ENCODE measurements at regions not wholly inside any gene's neighbourhood (a gene's known extent, or its start where the extent isn't known, plus 50 kb on each side); places are given as distances from the start of the nearest gene placed in this dataset.

- no peak for DNase-seq
- ChIA-PET POLR2A (interaction anchor here (0.6 kb wide), 1 partner anchor 100 kb away, joined by 3 read pairs; no protein-coding TSS in a partner anchor), CTCF (no interaction called here)
- Histone ChIP-seq H3K4me3 (ENCODE audit: low read depth, low read length) (no peak overlapping the region), H3K36me3 (ENCODE audit: control insufficient read depth, insufficient read depth, low read length) (no peaks in the 10 kb centered on the region), H3K4me1 (peaks cover 16% of the 10 kb centered on the region), H3K27me3 (replicated peaks; ENCODE audit: control insufficient read depth, insufficient read depth, low read length) (no peaks in the 10 kb centered on the region), H3K9me3 (no peaks in the 10 kb centered on the region)
- H3K4me3 Mint-ChIP-seq (ENCODE audit: unreplicated experiment), result no peak overlapping the region
- peaks cover 10% of the 10 kb centered on the region for H3K4me1 Mint-ChIP-seq (ENCODE audit: low read depth, unreplicated experiment)
- H3K27me3 Mint-ChIP-seq (ENCODE audit: insufficient read depth, unreplicated experiment), result no peaks in the 10 kb centered on the region
- TF ChIP-seq CTCF (IDR thresholded peaks at IDR 0.05; ENCODE audit: insufficient read depth in 1 of 2, low read depth in 1 of 2, low read length in 1 of 2, severe bottlenecking in 1 of 2, unreplicated experiment in 1 of 2), result no peak
- intact Hi-C loops (cut with micrococcal nuclease; ENCODE audit: unreplicated experiment), result no loop called here
- H3K27ac Mint-ChIP-seq (ENCODE audit: unreplicated experiment), result no peak overlapping the region
- no peaks in the 10 kb centered on the region for H3K36me3 Mint-ChIP-seq (ENCODE audit: insufficient read depth, unreplicated experiment)
- H3K9me3 Mint-ChIP-seq (ENCODE audit: unreplicated experiment), result peaks cover 9% of the 10 kb centered on the region
- BruUV-seq (replicated peaks), result no TSS peak
Observed at GRCh38 chr3:153260681-153261080, 98.7 kb downstream of the RAP2B start.

GRCh38 chr3:153266619-153267018, 104.6 kb downstream of the RAP2B start:
- Mint-ChIP-seq H3K4me3 (ENCODE audit: unreplicated experiment) (no peak overlapping the region), H3K27ac (ENCODE audit: unreplicated experiment) (no peak overlapping the region), H3K27me3 (ENCODE audit: insufficient read depth, unreplicated experiment) (no peaks in the 10 kb centered on the region), H3K4me1 (ENCODE audit: low read depth, unreplicated experiment) (no peaks in the 10 kb centered on the region), H3K36me3 (ENCODE audit: insufficient read depth, unreplicated experiment) (no peaks in the 10 kb centered on the region), H3K9me3 (ENCODE audit: unreplicated experiment) (peaks cover 19% of the 10 kb centered on the region)
- Histone ChIP-seq H3K27me3 (replicated peaks; ENCODE audit: control insufficient read depth, insufficient read depth, low read length) (no peaks in the 10 kb centered on the region), H3K9me3 (no peaks in the 10 kb centered on the region), H3K4me1 (no peaks in the 10 kb centered on the region), H3K36me3 (ENCODE audit: control insufficient read depth, insufficient read depth, low read length) (no peaks in the 10 kb centered on the region), H3K4me3 (ENCODE audit: low read depth, low read length) (no peak overlapping the region)
- CTCF ChIA-PET, result no interaction called here
- DNase-seq, result no peak
- BruUV-seq (replicated peaks), result no TSS peak
- intact Hi-C loops (cut with micrococcal nuclease; ENCODE audit: unreplicated experiment), result no loop called here
- POLR2A ChIA-PET, result no interaction called here
- TF ChIP-seq CTCF (IDR thresholded peaks at IDR 0.05; ENCODE audit: insufficient read depth in 1 of 2, low read depth in 1 of 2, low read length in 1 of 2, severe bottlenecking in 1 of 2, unreplicated experiment in 1 of 2), result no peak

- no peaks in the 10 kb centered on the region for H3K27me3 ChIP-seq (replicated peaks; ENCODE audit: control insufficient read depth, insufficient read depth, low read length)
- Mint-ChIP-seq H3K27me3 (ENCODE audit: insufficient read depth, unreplicated experiment) (no peaks in the 10 kb centered on the region), H3K4me1 (ENCODE audit: low read depth, unreplicated experiment) (no peaks in the 10 kb centered on the region), H3K9me3 (ENCODE audit: unreplicated experiment) (peaks cover 19% of the 10 kb centered on the region), H3K36me3 (ENCODE audit: insufficient read depth, unreplicated experiment) (no peaks in the 10 kb centered on the region), H3K4me3 (ENCODE audit: unreplicated experiment) (no peak overlapping the region), H3K27ac (ENCODE audit: unreplicated experiment) (no peak overlapping the region)
- no peaks in the 10 kb centered on the region for H3K4me1 ChIP-seq
- DNase-seq, result no peak
- intact Hi-C loops (cut with micrococcal nuclease; ENCODE audit: unreplicated experiment), result no loop called here
- no peaks in the 10 kb centered on the region for H3K36me3 ChIP-seq (ENCODE audit: control insufficient read depth, insufficient read depth, low read length)
- ChIA-PET POLR2A (no interaction called here), CTCF (no interaction called here)
- no peak overlapping the region for H3K4me3 ChIP-seq (ENCODE audit: low read depth, low read length)
- no TSS peak for BruUV-seq (replicated peaks)
- no peaks in the 10 kb centered on the region for H3K9me3 ChIP-seq
- TF ChIP-seq CTCF (IDR thresholded peaks at IDR 0.05; ENCODE audit: insufficient read depth in 1 of 2, low read depth in 1 of 2, low read length in 1 of 2, severe bottlenecking in 1 of 2, unreplicated experiment in 1 of 2), result no peak
Observed at GRCh38 chr3:153268564-153269279, 106.7 kb downstream of the RAP2B start.

Measured in Caco-2 (cell line).